SK-N-SH treated with all-trans-retinoic acid at 6 μM for 48 hours (cell line): ENCODE measurements at regions not wholly inside any gene's neighbourhood (a gene's known extent, or its start where the extent isn't known, plus 50 kb on each side); places are given as distances from the start of the nearest gene placed in this dataset.

Source experiments
- ATAC-seq: fragments of 200-7000 bp; cut with Tn5 transposase; 3 replicates; pipeline ENCODE4 v1.9.1; 2020; ENCODE audit warnings: mild to moderate bottlenecking, moderate library complexity
- ARNTL ChIP-seq: fragments of 450-650 bp; formaldehyde crosslinking; IDR thresholded peaks from 2 replicates; pipeline ENCODE4 v1.5.0; 2020; ENCODE audit warnings: low read depth, mild to moderate bottlenecking, moderate library complexity, borderline replicate concordance
- BACH2 ChIP-seq: fragments of 250-450 bp; sonication (Bioruptor Pico); IDR thresholded peaks from 2 replicates; pipeline ENCODE4 v1.9.0; 2021; ENCODE audit warnings: mild to moderate bottlenecking, borderline replicate concordance
- CSDC2 ChIP-seq: fragments of 250-450 bp; sonication (Bioruptor Pico); IDR thresholded peaks from 2 replicates; pipeline ENCODE4 v1.5.0; 2020; ENCODE audit warnings: mild to moderate bottlenecking, moderate library complexity
- CSRNP3 ChIP-seq: fragments of 250-450 bp; sonication (Bioruptor Pico); IDR thresholded peaks from 2 replicates; pipeline ENCODE4 v1.5.1; 2021; ENCODE audit warnings: mild to moderate bottlenecking, moderate library complexity
- ESRRG ChIP-seq: fragments of 250-450 bp; sonication (Bioruptor Pico); IDR thresholded peaks from 2 replicates; pipeline ENCODE4 v1.6.1; 2021; ENCODE audit warnings: mild to moderate bottlenecking
- GLIS3 ChIP-seq: fragments of 250-450 bp; sonication (Bioruptor Pico); IDR thresholded peaks from 2 replicates; pipeline ENCODE4 v1.5.0; 2020; ENCODE audit warnings: mild to moderate bottlenecking, moderate library complexity
- ISL1 ChIP-seq: fragments of 250-450 bp; sonication (Bioruptor Pico); IDR thresholded peaks from 2 replicates; pipeline ENCODE4 v2.1.2; 2022; ENCODE audit warnings: mild to moderate bottlenecking, moderate library complexity
- OSR1 ChIP-seq: fragments of 250-450 bp; sonication (Bioruptor Pico); IDR thresholded peaks from 2 replicates; pipeline ENCODE4 v1.8.0; 2022; ENCODE audit warnings: moderate library complexity, mild to moderate bottlenecking, inconsistent platforms
- POU6F1 ChIP-seq: fragments of 250-450 bp; sonication (Bioruptor Pico); IDR thresholded peaks from 2 replicates; pipeline ENCODE4 v1.8.0; 2021; ENCODE audit warnings: low read depth, mild to moderate bottlenecking, moderate library complexity, borderline replicate concordance
- SNAI2 ChIP-seq: fragments of 250-450 bp; sonication (Bioruptor Pico); IDR thresholded peaks from 2 replicates; pipeline ENCODE4 v1.5.0; 2020; ENCODE audit warnings: mild to moderate bottlenecking, moderate library complexity
- TCF4 ChIP-seq: fragments of 250-450 bp; sonication (Bioruptor Pico); IDR thresholded peaks from 2 replicates; pipeline ENCODE4 v1.8.0; 2021; ENCODE audit warnings: mild to moderate bottlenecking, moderate library complexity, borderline replicate concordance
- TSHZ2 ChIP-seq: fragments of 250-450 bp; sonication (Bioruptor Pico); IDR thresholded peaks from 2 replicates; pipeline ENCODE4 v1.5.0; 2020; ENCODE audit warnings: mild to moderate bottlenecking, moderate library complexity
- ZC3H10 ChIP-seq: fragments of 250-450 bp; sonication (Bioruptor Pico); IDR thresholded peaks from 2 replicates; pipeline ENCODE4 v1.5.1; 2021; ENCODE audit warnings: mild to moderate bottlenecking, moderate library complexity
- ZFP3 ChIP-seq: fragments of 250-450 bp; sonication (Bioruptor Pico); IDR thresholded peaks from 2 replicates; pipeline ENCODE4 v1.5.0; 2020; ENCODE audit warnings: mild to moderate bottlenecking, moderate library complexity
- ZFP30 ChIP-seq: fragments of 450-650 bp; formaldehyde crosslinking; IDR thresholded peaks from 2 replicates; pipeline ENCODE4 v1.5.0; 2022; ENCODE audit warnings: mild to moderate bottlenecking, moderate library complexity
- ZNF565 ChIP-seq: fragments of 450-650 bp; formaldehyde crosslinking; conservative IDR thresholded peaks from 2 replicates; pipeline ENCODE4 v1.5.0; 2020; ENCODE audit warnings: low read depth, mild to moderate bottlenecking, moderate library complexity
- ZNF70 ChIP-seq: fragments of 450-650 bp; formaldehyde crosslinking; IDR thresholded peaks from 2 replicates; pipeline ENCODE4 v1.5.0; 2020; ENCODE audit warnings: mild to moderate bottlenecking, moderate library complexity
- ZNF8 ChIP-seq: fragments of 450-650 bp; formaldehyde crosslinking; IDR thresholded peaks from 2 replicates; pipeline ENCODE4 v1.5.0; 2020; ENCODE audit warnings: mild to moderate bottlenecking, moderate library complexity

- no peak for TF ChIP-seq OSR1 (CRISPR knock-in tag)
- no peak for TF ChIP-seq BACH2 (CRISPR knock-in tag)
- no peak for TF ChIP-seq ZC3H10 (CRISPR knock-in tag)
- TF ChIP-seq CSDC2: no peak
- no peak for TF ChIP-seq ZNF565 (CRISPR knock-in tag)
- TF ChIP-seq TCF4: no peak
- no peak for TF ChIP-seq POU6F1 (CRISPR knock-in tag)
- no peak for TF ChIP-seq TSHZ2 (CRISPR knock-in tag)
- TF ChIP-seq ZNF8: no peak
- TF ChIP-seq CSRNP3 (CRISPR knock-in tag): no peak
- TF ChIP-seq ZFP30 (CRISPR knock-in tag): no peak
- ATAC-seq: no peak
Observed at GRCh38 chr2:128406736-128407554, 88.3 kb upstream of the HS6ST1 start.

GRCh38 chr2:128408349-128409305 lies 90.0 kb upstream of the HS6ST1 start:
- no peak for ATAC-seq
- TF ChIP-seq CSDC2: no peak
- TF ChIP-seq GLIS3 (CRISPR knock-in tag): no peak
- TF ChIP-seq SNAI2: no peak
- TF ChIP-seq ZNF8: no peak
- no peak for TF ChIP-seq ISL1
- TF ChIP-seq BACH2 (CRISPR knock-in tag): no peak
- TF ChIP-seq ESRRG (CRISPR knock-in tag): no peak
- TF ChIP-seq TSHZ2 (CRISPR knock-in tag): no peak
- no peak for TF ChIP-seq ZFP3
- TF ChIP-seq OSR1 (CRISPR knock-in tag): no peak
- TF ChIP-seq ZNF565 (CRISPR knock-in tag): no peak
- TF ChIP-seq TCF4: no peak
- TF ChIP-seq ARNTL (CRISPR knock-in tag): no peak
- no peak for TF ChIP-seq ZNF70

GRCh38 chr2:128409326-128410034 lies 90.8 kb upstream of the HS6ST1 start:
- TF ChIP-seq BACH2 (CRISPR knock-in tag): no peak
- TF ChIP-seq CSRNP3 (CRISPR knock-in tag): no peak
- ATAC-seq: no peak
